Activated effector memory CD4-positive, alpha-beta T cell treated with anti-CD3 and anti-CD28 coated beads, Interleukin-2, amount 50 U/mL, for 16 hours (primary cell): ENCODE measurements at regions not wholly inside any gene's neighbourhood (a gene's known extent, or its start where the extent isn't known, plus 50 kb on each side); places are given as distances from the start of the nearest gene placed in this dataset.

Source experiments
- DNase-seq: peaks from one replicate; pipeline ENCODE4 v3.0.0-alpha.2; 2020

- DNase-seq: no peak
Observed at GRCh38 chr14:26121181-26121580, 476.7 kb downstream of the NOVA1 start.

GRCh38 chr14:26113911-26114640 lies 483.8 kb downstream of the NOVA1 start:
- DNase-seq: no peak

- DNase-seq: no peak
Observed at GRCh38 chr14:26104717-26105116, 493.1 kb downstream of the NOVA1 start.

GRCh38 chr14:26097852-26098251 lies 500.0 kb downstream of the NOVA1 start:
- no peak for DNase-seq

- no peak for DNase-seq
Observed at GRCh38 chr14:26088275-26088674, 509.6 kb downstream of the NOVA1 start.

GRCh38 chr14:26081043-26081442 lies 516.8 kb downstream of the NOVA1 start:
- DNase-seq: no peak

GRCh38 chr14:26078561-26078960 lies 519.3 kb downstream of the NOVA1 start:
- DNase-seq: no peak

GRCh38 chr14:26074892-26075291 lies 522.9 kb downstream of the NOVA1 start:
- DNase-seq: no peak

- no peak for DNase-seq
Observed at GRCh38 chr14:26070443-26070842, 527.4 kb downstream of the NOVA1 start.

- no peak for DNase-seq
Observed at GRCh38 chr14:26067786-26068459, 529.9 kb downstream of the NOVA1 start.

- DNase-seq: no peak
Observed at GRCh38 chr14:26067341-26067740, 530.5 kb downstream of the NOVA1 start.

- DNase-seq: no peak
Observed at GRCh38 chr14:26056036-26056616, 541.7 kb downstream of the NOVA1 start.

GRCh38 chr14:26032348-26032747 lies 565.5 kb downstream of the NOVA1 start:
- no peak for DNase-seq

- DNase-seq: no peak
Observed at GRCh38 chr14:26026384-26026783, 571.4 kb downstream of the NOVA1 start.

GRCh38 chr14:26023967-26024366 lies 573.9 kb downstream of the NOVA1 start:
- DNase-seq: no peak

- no peak for DNase-seq
Observed at GRCh38 chr14:26021759-26022158, 576.1 kb downstream of the NOVA1 start.

- DNase-seq: no peak
Observed at GRCh38 chr14:26017270-26017669, 580.6 kb downstream of the NOVA1 start.

- DNase-seq: no peak
Observed at GRCh38 chr14:26008290-26008689, 589.5 kb downstream of the NOVA1 start.

GRCh38 chr14:26004342-26004741 lies 593.5 kb downstream of the NOVA1 start:
- no peak for DNase-seq

GRCh38 chr14:25993830-25994229 lies 604.0 kb downstream of the NOVA1 start:
- DNase-seq: no peak

- DNase-seq: no peak
Observed at GRCh38 chr14:25988536-25988935, 609.3 kb downstream of the NOVA1 start.

- DNase-seq: no peak
Observed at GRCh38 chr14:25955772-25956171, 642.1 kb downstream of the NOVA1 start.

GRCh38 chr14:25953532-25954139 lies 644.2 kb downstream of the NOVA1 start:
- no peak for DNase-seq

- DNase-seq: no peak
Observed at GRCh38 chr14:25945746-25946145, 652.1 kb downstream of the NOVA1 start.
